ENCODE measurements at regions not wholly inside any gene's neighbourhood (a gene's known extent, or its start where the extent isn't known, plus 50 kb on each side); places are given as distances from the start of the nearest gene placed in this dataset.

- TF ChIP-seq CHD7 (IDR thresholded peaks at IDR 0.05; ENCODE audit: insufficient replicate concordance, low read length) (no peak), CTCF (IDR thresholded peaks at IDR 0.05; ENCODE audit: control extremely low read depth in 1 of 3, insufficient read depth in 1 of 3, low read depth in 1 of 3, low read length in 3 of 3) (no peak), MAX (IDR thresholded peaks at IDR 0.05) (no peak), BCL11A (IDR thresholded peaks at IDR 0.05; ENCODE audit: low read depth in 2 of 2, low read length in 2 of 2) (no peak), EP300 (IDR thresholded peaks at IDR 0.05; ENCODE audit: borderline replicate concordance in 1 of 2, low read depth in 2 of 2, low read length in 2 of 2) (no peak)
Measured at GRCh38 chr15:96187341-96188305, 142.9 kb upstream of the NR2F2 start (continued).

All from H1 (cell line).